H1 (cell line): ENCODE measurements at regions not wholly inside any gene's neighbourhood (a gene's known extent, or its start where the extent isn't known, plus 50 kb on each side); places are given as distances from the start of the nearest gene placed in this dataset.

ENCODE experiments used
- CTBP2 ChIP-seq: IDR thresholded peaks from 2 replicates; pipeline ENCODE4 v1.7.0; 2011; ENCODE audit warnings: borderline replicate concordance, mild to moderate bottlenecking, moderate library complexity, mixed read lengths, low read length; ENCODE audit not compliant: insufficient read depth, insufficient read length
- HDAC6 ChIP-seq: IDR thresholded peaks from one replicate; pipeline ENCODE4 v1.7.1; 2012; ENCODE audit warnings: low read depth, mild to moderate bottlenecking, inconsistent platforms, low read length, moderate library complexity
- JUN ChIP-seq: IDR thresholded peaks from 2 replicates; pipeline ENCODE4 v1.6.1; 2011; ENCODE audit warnings: low read depth, mild to moderate bottlenecking, improper control_type of control experiment, low read length
- KDM5A ChIP-seq: fragments of 200-600 bp; IDR thresholded peaks from 2 replicates; pipeline ENCODE4 v1.7.1; 2012; ENCODE audit warnings: mild to moderate bottlenecking, low read length, inconsistent platforms, mixed read lengths
- POLR2AphosphoS5 ChIP-seq: IDR thresholded peaks from 2 replicates; pipeline ENCODE4 v1.6.1; 2011; ENCODE audit warnings: low read depth, low read length
- SP1 ChIP-seq: IDR thresholded peaks from 2 replicates; pipeline ENCODE4 v1.6.1; 2011; ENCODE audit warnings: low read depth, low read length
- ZNF274 ChIP-seq: IDR thresholded peaks from 2 replicates; pipeline ENCODE4 v1.7.0; 2012; ENCODE audit warnings: low read length, borderline replicate concordance; ENCODE audit errors: extremely low read depth
- TF ChIP-seq, protein P1 (sequence below), 3 experiments: IDR thresholded peaks; 1 replicate in 2 of 3; 2 replicates in 1 of 3; pipeline versions ENCODE4 v1.5.1 to v1.6.1; 2011; ENCODE audit warnings: low read length in 3 of 3, mild to moderate bottlenecking in 3 of 3, inconsistent platforms in 2 of 3, low read depth in 1 of 3, moderate library complexity in 1 of 3; ENCODE audit not compliant: insufficient read depth in 1 of 3; ENCODE audit errors: control extremely low read depth in 1 of 3

DNA sequence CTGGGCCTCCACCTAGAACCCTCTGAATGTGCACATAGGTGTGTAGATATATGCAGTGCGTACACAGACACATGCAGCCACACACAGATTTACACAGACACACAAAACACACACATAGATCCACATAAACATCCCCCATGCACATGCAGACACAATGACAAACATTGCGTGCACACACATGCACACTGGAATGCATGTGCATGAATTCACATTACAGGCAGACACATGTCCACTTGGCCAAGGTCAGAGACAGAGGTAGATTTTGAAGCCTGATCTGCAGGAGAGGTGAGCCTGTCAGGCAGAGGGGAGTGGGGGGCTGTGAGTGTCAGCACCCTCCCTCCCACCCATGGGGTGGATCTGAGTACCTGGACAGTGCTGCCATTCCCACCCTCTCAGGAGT is 338.5 kb downstream of the PTPRU start:
- no peak for TF ChIP-seq CTBP2
- TF ChIP-seq POLR2AphosphoS5: no peak
- TF ChIP-seq, protein P1, sequence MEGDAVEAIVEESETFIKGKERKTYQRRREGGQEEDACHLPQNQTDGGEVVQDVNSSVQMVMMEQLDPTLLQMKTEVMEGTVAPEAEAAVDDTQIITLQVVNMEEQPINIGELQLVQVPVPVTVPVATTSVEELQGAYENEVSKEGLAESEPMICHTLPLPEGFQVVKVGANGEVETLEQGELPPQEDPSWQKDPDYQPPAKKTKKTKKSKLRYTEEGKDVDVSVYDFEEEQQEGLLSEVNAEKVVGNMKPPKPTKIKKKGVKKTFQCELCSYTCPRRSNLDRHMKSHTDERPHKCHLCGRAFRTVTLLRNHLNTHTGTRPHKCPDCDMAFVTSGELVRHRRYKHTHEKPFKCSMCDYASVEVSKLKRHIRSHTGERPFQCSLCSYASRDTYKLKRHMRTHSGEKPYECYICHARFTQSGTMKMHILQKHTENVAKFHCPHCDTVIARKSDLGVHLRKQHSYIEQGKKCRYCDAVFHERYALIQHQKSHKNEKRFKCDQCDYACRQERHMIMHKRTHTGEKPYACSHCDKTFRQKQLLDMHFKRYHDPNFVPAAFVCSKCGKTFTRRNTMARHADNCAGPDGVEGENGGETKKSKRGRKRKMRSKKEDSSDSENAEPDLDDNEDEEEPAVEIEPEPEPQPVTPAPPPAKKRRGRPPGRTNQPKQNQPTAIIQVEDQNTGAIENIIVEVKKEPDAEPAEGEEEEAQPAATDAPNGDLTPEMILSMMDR (IDR thresholded peaks at IDR 0.05; ENCODE audit: control extremely low read depth in 1 of 3, insufficient read depth in 1 of 3, low read depth in 1 of 3, low read length in 3 of 3): no peak
- no peak for TF ChIP-seq JUN
- no peak for TF ChIP-seq SP1
- TF ChIP-seq ZNF274: no peak
- no peak for TF ChIP-seq HDAC6
- no peak for TF ChIP-seq KDM5A
